Muscle of leg (tissue), 3 donors: ENCODE measurements at regions not wholly inside any gene's neighbourhood (a gene's known extent, or its start where the extent isn't known, plus 50 kb on each side); places are given as distances from the start of the nearest gene placed in this dataset.

Experiments
- DNase-seq: peaks from one replicate; pipeline ENCODE4 v3.0.0; 2013
- H3K27ac ChIP-seq: one replicate; pipeline ENCODE4 v1.5.1; 2013; ENCODE audit warnings: mild to moderate bottlenecking, low read length, control low read depth
- H3K27me3 ChIP-seq: one replicate; pipeline ENCODE4 v1.6.1; 2013; ENCODE audit warnings: low read length; ENCODE audit not compliant: control insufficient read depth, insufficient read depth
- H3K36me3 ChIP-seq: one replicate; pipeline ENCODE4 v1.6.1; 2013; ENCODE audit warnings: low read length; ENCODE audit not compliant: control insufficient read depth, insufficient read depth
- H3K4me1 ChIP-seq: one replicate; pipeline ENCODE4 v1.6.1; 2013; ENCODE audit warnings: low read length; ENCODE audit not compliant: control insufficient read depth, insufficient read depth
- H3K4me3 ChIP-seq: one replicate; pipeline ENCODE4 v1.5.1; 2013; ENCODE audit warnings: low read length, control low read depth
- H3K9me3 ChIP-seq: replicated peaks from 2 replicates; pipeline ENCODE4 v1.6.1; 2013; ENCODE audit warnings: low read depth, low read length; ENCODE audit not compliant: control insufficient read depth
- WGBS: methylation state at CpG from one replicate; pipeline ENCODE4 v1.1.5; 2013; ENCODE audit warnings: missing lambda C conversion rate; ENCODE audit not compliant: insufficient coverage; 5-methylcytosine and 5-hydroxymethylcytosine counted together

- Histone ChIP-seq H3K4me1 (no peaks in the 10 kb centered on the region), H3K36me3 (no peaks in the 10 kb centered on the region), H3K9me3 (no peaks in the 10 kb centered on the region), H3K27ac (no peak overlapping the region), H3K4me3 (no peak overlapping the region), H3K27me3 (no peaks in the 10 kb centered on the region)
- WGBS = 59% methylated on average over 6 of the region's 7 CpGs
- DNase-seq = no peak
Measured at GRCh38 chr12:105616971-105617540, 286.6 kb downstream of the C12orf75 start.

- peak; percentile 35 for DNase-seq
- WGBS = no CpG with 5 or more reads among the region's 2 CpGs
- H3K9me3 ChIP-seq = no peaks in the 10 kb centered on the region
- H3K36me3 ChIP-seq = no peaks in the 10 kb centered on the region
- H3K4me1 ChIP-seq = no peaks in the 10 kb centered on the region
- no peaks in the 10 kb centered on the region for H3K27me3 ChIP-seq
- H3K4me3 ChIP-seq = no peak overlapping the region
- H3K27ac ChIP-seq = no peak overlapping the region
Measured at GRCh38 chr12:105622220-105622619, 291.7 kb downstream of the C12orf75 start.

- Histone ChIP-seq H3K27ac (no peak overlapping the region), H3K9me3 (no peaks in the 10 kb centered on the region), H3K27me3 (no peaks in the 10 kb centered on the region), H3K36me3 (no peaks in the 10 kb centered on the region), H3K4me3 (no peak overlapping the region), H3K4me1 (no peaks in the 10 kb centered on the region)
- no CpG with 5 or more reads among the region's 9 CpGs for WGBS
- peak; percentile 32 for DNase-seq
Measured at GRCh38 chr12:105622846-105623736, 292.6 kb downstream of the C12orf75 start.

- Histone ChIP-seq H3K27me3 (no peaks in the 10 kb centered on the region), H3K4me3 (no peak overlapping the region), H3K9me3 (no peaks in the 10 kb centered on the region), H3K36me3 (no peaks in the 10 kb centered on the region), H3K4me1 (no peaks in the 10 kb centered on the region), H3K27ac (no peak overlapping the region)
- WGBS = no CpG with 5 or more reads among the region's 3 CpGs
- no peak for DNase-seq
Measured at GRCh38 chr12:105626653-105627052, 296.2 kb downstream of the C12orf75 start.

GRCh38 chr12:105637470-105637869, 307.0 kb downstream of the C12orf75 start:
- H3K27ac ChIP-seq = no peak overlapping the region
- H3K27me3 ChIP-seq = no peaks in the 10 kb centered on the region
- no peaks in the 10 kb centered on the region for H3K36me3 ChIP-seq
- peaks cover 6% of the 10 kb centered on the region for H3K9me3 ChIP-seq
- H3K4me1 ChIP-seq = no peaks in the 10 kb centered on the region
- no peak for DNase-seq
- whole genome bisulfite sequencing = no CpG with 5 or more reads among the region's 2 CpGs
- no peak overlapping the region for H3K4me3 ChIP-seq

GRCh38 chr12:105640761-105641160, 310.3 kb downstream of the C12orf75 start:
- no peak for DNase-seq
- no CpG with 5 or more reads among the region's 1 CpG for WGBS
- no peaks in the 10 kb centered on the region for H3K4me1 ChIP-seq
- H3K27me3 ChIP-seq = no peaks in the 10 kb centered on the region
- H3K27ac ChIP-seq = no peak overlapping the region
- H3K4me3 ChIP-seq = no peak overlapping the region
- no peaks in the 10 kb centered on the region for H3K36me3 ChIP-seq
- H3K9me3 ChIP-seq = peaks cover 6% of the 10 kb centered on the region

GRCh38 chr12:105641749-105642148, 311.3 kb downstream of the C12orf75 start:
- Histone ChIP-seq H3K27ac (no peak overlapping the region), H3K27me3 (no peaks in the 10 kb centered on the region), H3K4me3 (no peak overlapping the region), H3K4me1 (no peaks in the 10 kb centered on the region), H3K9me3 (peaks cover 6% of the 10 kb centered on the region), H3K36me3 (no peaks in the 10 kb centered on the region)
- peak; percentile 30 for DNase-seq
- WGBS = 78% methylated on average over 3 of the region's 5 CpGs

GRCh38 chr12:105644770-105645169, 314.3 kb downstream of the C12orf75 start:
- Histone ChIP-seq H3K27me3 (no peaks in the 10 kb centered on the region), H3K9me3 (no peaks in the 10 kb centered on the region), H3K4me1 (no peaks in the 10 kb centered on the region), H3K27ac (no peak overlapping the region), H3K36me3 (no peaks in the 10 kb centered on the region), H3K4me3 (no peak overlapping the region)
- no CpG with 5 or more reads among the region's 5 CpGs for WGBS
- no peak for DNase-seq

GRCh38 chr12:105654606-105655005, 324.1 kb downstream of the C12orf75 start:
- Histone ChIP-seq H3K4me3 (no peak overlapping the region), H3K27ac (no peak overlapping the region), H3K36me3 (no peaks in the 10 kb centered on the region), H3K9me3 (no peaks in the 10 kb centered on the region), H3K27me3 (no peaks in the 10 kb centered on the region), H3K4me1 (peaks cover 15% of the 10 kb centered on the region)
- WGBS = no CpG with 5 or more reads among the region's 1 CpG
- no peak for DNase-seq

- Histone ChIP-seq H3K4me3 (no peak overlapping the region), H3K27ac (no peak overlapping the region), H3K27me3 (no peaks in the 10 kb centered on the region), H3K4me1 (peaks cover 27% of the 10 kb centered on the region), H3K36me3 (no peaks in the 10 kb centered on the region), H3K9me3 (no peaks in the 10 kb centered on the region)
- WGBS = 50% methylated on average over 1 of the region's 2 CpGs
- peak; percentile 28 for DNase-seq
Measured at GRCh38 chr12:105658389-105658788, 327.9 kb downstream of the C12orf75 start.
